Spleen (tissue), 11 donors: ENCODE measurements at regions not wholly inside any gene's neighbourhood (a gene's known extent, or its start where the extent isn't known, plus 50 kb on each side); places are given as distances from the start of the nearest gene placed in this dataset.

Source experiments
- DNase-seq: peaks from one replicate; pipeline ENCODE4 v3.0.0-alpha.2; 2020
- H3K27ac ChIP-seq, 8 donors: fragments of 200-600 bp; sonication (generic) in 7 of 8; 1 replicate in 4 of 8; 2 replicates in 4 of 8; pipeline versions ENCODE4 v1.5.0 to v1.8.0; 2016 to 2021; ENCODE audit warnings: inconsistent platforms in 4 of 8, mild to moderate bottlenecking in 4 of 8, moderate library complexity in 1 of 8
- H3K27me3 ChIP-seq, 7 donors: fragments of 200-600 bp; sonication (generic) in 6 of 7; replicated peaks in 1 of 7; 1 replicate in 4 of 7; 2 replicates in 3 of 7; pipeline versions ENCODE4 v1.5.0 to v1.8.0; 2016 to 2021; ENCODE audit warnings: inconsistent platforms in 3 of 7, mild to moderate bottlenecking in 1 of 7
- H3K36me3 ChIP-seq, 6 donors: fragments of 200-600 bp; sonication (generic) in 5 of 6; 1 replicate in 4 of 6; 2 replicates in 2 of 6; pipeline versions ENCODE4 v1.5.0 to v1.8.0; 2016 to 2021; ENCODE audit warnings: inconsistent platforms in 2 of 6
- H3K4me1 ChIP-seq, 6 donors: fragments of 200-600 bp; sonication (generic) in 5 of 6; 1 replicate in 3 of 6; 2 replicates in 3 of 6; pipeline versions ENCODE4 v1.5.0 to v1.8.0; 2016 to 2021; ENCODE audit warnings: inconsistent platforms in 3 of 6
- H3K4me3 ChIP-seq, 8 donors: fragments of 200-600 bp; sonication (generic) in 7 of 8; 1 replicate in 4 of 8; 2 replicates in 4 of 8; pipeline versions ENCODE4 v1.5.0 to v1.8.0; 2016 to 2021; ENCODE audit warnings: inconsistent platforms in 4 of 8, mild to moderate bottlenecking in 4 of 8, moderate library complexity in 2 of 8
- H3K9me3 ChIP-seq, 8 donors: fragments of 200-600 bp; sonication (generic) in 7 of 8; 1 replicate in 4 of 8; 2 replicates in 4 of 8; pipeline versions ENCODE4 v1.5.0 to v1.8.0; 2016 to 2021; ENCODE audit warnings: inconsistent platforms in 4 of 8
- CTCF ChIP-seq, 11 experiments: fragments of 200-600 bp in 7 of 11; fragments of 450-650 bp in 4 of 11; sonication (generic) in 4 of 11; IDR thresholded peaks in 8 of 11; conservative IDR thresholded peaks in 3 of 11; 1 replicate in 7 of 11; 2 replicates in 4 of 11; pipeline versions ENCODE4 v1.4.0 to v1.8.0; 2016 to 2021; ENCODE audit warnings: antibody characterized with exemption in 11 of 11, inconsistent platforms in 4 of 11, mild to moderate bottlenecking in 1 of 11
- POLR2A ChIP-seq, 3 donors: fragments of 450-650 bp; IDR thresholded peaks; one replicate each; pipeline ENCODE4 v1.5.1; 2017; ENCODE audit warnings: antibody characterized with exemption in 3 of 3, mild to moderate bottlenecking in 1 of 3
- POLR2AphosphoS5 ChIP-seq, 3 donors: sonication (generic); formaldehyde crosslinking; IDR thresholded peaks; one replicate each; pipeline ENCODE4 v1.5.1; 2017; ENCODE audit warnings: antibody characterized with exemption in 3 of 3
- WGBS, 5 donors: extraction: QIAGEN DNeasy Blood & Tissue Kit in 3 of 5; methylation state at CpG; one replicate each; pipeline versions ENCODE4 v1.1.5 to v1.1.7; 2013 to 2018; 5-methylcytosine and 5-hydroxymethylcytosine counted together
- intact Hi-C: fragments of 100-400 bp; cut with DNase I; formaldehyde crosslinking; loops from one replicate; pipeline ENCODE4 v1.15.0; 2023; ENCODE audit warnings: low total_unique reads
- donor health status: healthy with polysubstance abuse.
- donor health status: DM: no; HTN: no; CAD: no; lungs with moderate emphysema.
- donor health status: DM: no; HTN: no; CAD: no.
- donor health status: Bipolar disorder and iron deficiency.
- donor health status: healthy.
- donor health status: DM: no; HTN: no; CAD: no.
- donor health status: DM: yes; HTN: yes; CAD: no.

- intact Hi-C loops: no loop called here
- Histone ChIP-seq H3K27me3 (peaks cover 0 to 54% (median 8%) of the 10 kb centered on the region in 7 donors), H3K27ac (no peak overlapping the region), H3K4me3 (no peak overlapping the region), H3K4me1 (peaks cover 0 to 4% (median under 1%) of the 10 kb centered on the region in 6 donors), H3K36me3 (no peaks in the 10 kb centered on the region), H3K9me3 (peaks cover 0 to 13% (median 5%) of the 10 kb centered on the region in 8 donors)
- TF ChIP-seq CTCF (IDR thresholded peaks at IDR 0.05 in 8 of 11, conservative IDR thresholded peaks at IDR 0.05 in 3 of 11): no peak
- no peak for TF ChIP-seq POLR2A (IDR thresholded peaks at IDR 0.05)
- no peak for TF ChIP-seq POLR2AphosphoS5 (IDR thresholded peaks at IDR 0.05)
- DNase-seq: peak; percentile 43
- 85 to 93% (median 89%) methylated on average over 7 of the region's 7 CpGs for WGBS, 5 donors
These were observed 396.8 kb downstream of the SEC14L1 start for GRCh38 chr17:77537566-77537965.

GRCh38 chr17:77540531-77540930 lies 399.8 kb downstream of the SEC14L1 start:
- TF ChIP-seq POLR2AphosphoS5 (IDR thresholded peaks at IDR 0.05) (no peak), POLR2A (IDR thresholded peaks at IDR 0.05) (no peak), CTCF (IDR thresholded peaks at IDR 0.05 in 8 of 11, conservative IDR thresholded peaks at IDR 0.05 in 3 of 11) (no peak)
- intact Hi-C loops: no loop called here
- DNase-seq: no peak
- H3K27me3 ChIP-seq: peaks cover 0 to 51% (median 8%) of the 10 kb centered on the region in 7 donors
- peaks cover 0 to 16% (median 5%) of the 10 kb centered on the region in 6 donors for H3K4me1 ChIP-seq
- WGBS, 5 donors: 59 to 85% (median 77%) methylated on average over 11 of the region's 11 CpGs
- H3K4me3 ChIP-seq: no peak overlapping the region
- H3K9me3 ChIP-seq: no peaks in the 10 kb centered on the region
- no peak overlapping the region for H3K27ac ChIP-seq
- H3K36me3 ChIP-seq: no peaks in the 10 kb centered on the region

DNA sequence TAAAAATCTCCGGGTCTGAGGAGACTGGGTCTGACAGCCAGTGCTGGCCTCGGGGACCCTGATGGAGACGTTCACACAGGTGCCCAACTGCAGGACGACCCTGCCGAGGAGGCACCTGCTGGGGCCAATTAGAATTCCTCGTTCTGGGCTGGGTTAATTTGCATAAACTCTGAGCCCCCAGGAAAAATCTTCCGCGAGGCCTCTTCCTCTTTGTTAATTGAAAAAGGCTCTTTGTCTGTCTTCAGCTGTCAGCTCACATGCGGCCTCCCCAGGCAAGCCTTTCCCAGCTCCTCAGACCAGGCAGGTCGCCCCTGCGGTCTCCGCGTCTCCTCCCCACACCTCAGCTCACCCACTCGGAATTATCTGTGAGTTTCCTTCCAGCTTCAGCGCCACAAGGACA lies 400.2 kb downstream of the SEC14L1 start:
- Histone ChIP-seq H3K9me3 (no peaks in the 10 kb centered on the region), H3K36me3 (no peaks in the 10 kb centered on the region), H3K4me3 (no peak overlapping the region), H3K27ac (no peak overlapping the region), H3K4me1 (peaks cover 0 to 16% (median 5%) of the 10 kb centered on the region in 6 donors), H3K27me3 (peaks cover 0 to 50% (median 8%) of the 10 kb centered on the region in 7 donors)
- intact Hi-C loops: no loop called here
- no peak for DNase-seq
- no peak for TF ChIP-seq CTCF (IDR thresholded peaks at IDR 0.05 in 8 of 11, conservative IDR thresholded peaks at IDR 0.05 in 3 of 11)
- TF ChIP-seq POLR2A (IDR thresholded peaks at IDR 0.05): no peak
- TF ChIP-seq POLR2AphosphoS5 (IDR thresholded peaks at IDR 0.05): no peak
- 56 to 68% (median 58%) methylated on average over 15 of the region's 15 CpGs for WGBS, 5 donors

- WGBS, 5 donors: 9 to 43% (median 28%) methylated on average over 1 of the region's 1 CpG
- no peak overlapping the region for H3K27ac ChIP-seq
- DNase-seq: no peak
These were observed 401.2 kb downstream of the SEC14L1 start for GRCh38 chr17:77542011-77542410.

More at GRCh38 chr17:77542011-77542410, 401.2 kb downstream of the SEC14L1 start:
- TF ChIP-seq POLR2A (IDR thresholded peaks at IDR 0.05): no peak
- no peak for TF ChIP-seq POLR2AphosphoS5 (IDR thresholded peaks at IDR 0.05)
- no peak for TF ChIP-seq CTCF (IDR thresholded peaks at IDR 0.05 in 8 of 11, conservative IDR thresholded peaks at IDR 0.05 in 3 of 11)
- Histone ChIP-seq H3K36me3 (no peaks in the 10 kb centered on the region), H3K4me3 (no peak overlapping the region), H3K4me1 (peaks cover 0 to 16% (median 5%) of the 10 kb centered on the region in 6 donors), H3K9me3 (no peaks in the 10 kb centered on the region), H3K27me3 (peaks cover 0 to 44% (median 8%) of the 10 kb centered on the region in 7 donors)
- intact Hi-C loops: loop anchor here (2.0 kb wide), 1 partner anchor 473 kb away; no protein-coding TSS in a partner anchor
